H1 (cell line): ENCODE measurements at regions not wholly inside any gene's neighbourhood (a gene's known extent, or its start where the extent isn't known, plus 50 kb on each side); places are given as distances from the start of the nearest gene placed in this dataset.

Source experiments
- EP300 ChIP-seq, 2 experiments: IDR thresholded peaks; 1 replicate in 1 of 2; 2 replicates in 1 of 2; pipeline ENCODE4 v1.6.1; 2011 to 2012; ENCODE audit warnings: low read depth in 2 of 2, low read length in 2 of 2, mild to moderate bottlenecking in 2 of 2, borderline replicate concordance in 1 of 2, inconsistent platforms in 1 of 2, moderate library complexity in 1 of 2
- SIN3A ChIP-seq, 2 experiments: IDR thresholded peaks in 1 of 2; conservative IDR thresholded peaks in 1 of 2; 2 replicates each; pipeline ENCODE4 v1.6.1; 2011 to 2012; ENCODE audit warnings: low read length in 2 of 2, improper control_type of control experiment in 1 of 2, low read depth in 1 of 2, mild to moderate bottlenecking in 1 of 2
- TF ChIP-seq, protein P1 (sequence below): IDR thresholded peaks from 2 replicates; pipeline ENCODE4 v1.6.1; 2012; ENCODE audit warnings: inconsistent platforms

DNA sequence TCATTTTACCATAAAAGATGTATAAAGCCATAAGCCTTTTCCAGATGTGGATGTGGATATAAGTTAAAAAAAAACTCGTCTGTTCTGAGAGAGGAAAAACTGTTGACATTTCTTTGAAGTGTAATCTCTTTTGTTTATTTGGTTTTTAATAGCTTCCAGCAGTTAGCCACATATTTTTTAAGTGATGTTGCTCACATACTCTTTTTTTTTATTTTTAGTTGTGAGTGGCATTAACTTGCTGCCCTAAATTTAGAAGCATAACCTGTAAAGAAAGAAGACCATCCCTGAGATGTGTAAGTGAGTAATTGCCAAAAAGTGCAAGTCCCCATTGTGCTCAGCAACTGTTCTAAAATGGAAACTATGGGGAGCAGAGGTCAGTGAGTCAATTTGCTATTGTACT lies 415.9 kb upstream of the MDFIC2 start (continued):
- TF ChIP-seq EP300 (IDR thresholded peaks at IDR 0.05; ENCODE audit: borderline replicate concordance in 1 of 2, low read depth in 2 of 2, low read length in 2 of 2) (no peak), SIN3A (conservative IDR thresholded peaks at IDR 0.05 in 1 of 2, IDR thresholded peaks at IDR 0.05 in 1 of 2; ENCODE audit: low read depth in 1 of 2, low read length in 2 of 2) (no peak)
- TF ChIP-seq, protein P1, sequence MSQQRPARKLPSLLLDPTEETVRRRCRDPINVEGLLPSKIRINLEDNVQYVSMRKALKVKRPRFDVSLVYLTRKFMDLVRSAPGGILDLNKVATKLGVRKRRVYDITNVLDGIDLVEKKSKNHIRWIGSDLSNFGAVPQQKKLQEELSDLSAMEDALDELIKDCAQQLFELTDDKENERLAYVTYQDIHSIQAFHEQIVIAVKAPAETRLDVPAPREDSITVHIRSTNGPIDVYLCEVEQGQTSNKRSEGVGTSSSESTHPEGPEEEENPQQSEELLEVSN: no peak
